PC-3 (cell line): ENCODE measurements at regions not wholly inside any gene's neighbourhood (a gene's known extent, or its start where the extent isn't known, plus 50 kb on each side); places are given as distances from the start of the nearest gene placed in this dataset.

Experiments
- ATAC-seq: fragments of 200-7000 bp; cut with Tn5 transposase; 2 replicates; pipeline ENCODE4 v1.9.1; 2020; ENCODE audit warnings: mild to moderate bottlenecking, moderate library complexity
- BruUV-seq: library from RNA; stranded (reverse); fragments of 400-500 nt; replicated peaks from 2 replicates; lab custom pipeline; 2021; lab: Mats Ljungman, UMichigan
- CTCF ChIA-PET: fragments of 300-600 bp; sonication (Branson Sonifier 250); formaldehyde crosslinking; loops from one replicate; lab custom pipeline; 2022; ENCODE audit warnings: antibody characterized with exemption; lab: Charles Lee
- POLR2A ChIA-PET: fragments of 300-600 bp; sonication (Branson Sonifier 250); formaldehyde crosslinking; loops from one replicate; lab custom pipeline; 2022; ENCODE audit warnings: antibody characterized with exemption; ENCODE audit not compliant: unreplicated experiment; lab: Charles Lee
- DNase-seq: peaks from one replicate; pipeline ENCODE4 v3.0.0-alpha.2; 2015
- H2AFZ ChIP-seq: fragments of 300-600 bp; sonication (generic); 2 replicates; pipeline ENCODE4 v1.6.0; 2016; ENCODE audit warnings: antibody characterized with exemption, low read length
- H3F3A ChIP-seq: fragments of 300-600 bp; sonication (generic); one replicate; pipeline ENCODE4 v1.6.0; 2017; ENCODE audit warnings: antibody characterized with exemption, low read length, control low read depth, mild to moderate bottlenecking; ENCODE audit not compliant: unreplicated experiment
- H3K27ac ChIP-seq: fragments of 300-600 bp; sonication (generic); 2 replicates; pipeline ENCODE4 v1.5.1; 2016; ENCODE audit warnings: mild to moderate bottlenecking, low read length
- H3K27me3 ChIP-seq: fragments of 300-600 bp; sonication (generic); 2 replicates; pipeline ENCODE4 v1.6.1; 2016; ENCODE audit warnings: low read length, mixed read lengths
- H3K36me3 ChIP-seq: fragments of 300-600 bp; sonication (generic); 2 replicates; pipeline ENCODE4 v1.6.1; 2016; ENCODE audit warnings: low read depth, mixed run types, low read length, mixed read lengths
- H3K4me1 ChIP-seq: fragments of 300-600 bp; sonication (generic); 2 replicates; pipeline ENCODE4 v1.5.1; 2016; ENCODE audit warnings: low read length; ENCODE audit not compliant: insufficient read depth
- H3K4me2 ChIP-seq: fragments of 300-600 bp; sonication (generic); 2 replicates; pipeline ENCODE4 v1.6.0; 2016; ENCODE audit warnings: low read length
- H3K4me3 ChIP-seq: fragments of 300-600 bp; sonication (generic); 2 replicates; pipeline ENCODE4 v1.5.1; 2016; ENCODE audit warnings: mild to moderate bottlenecking, low read length, mixed read lengths
- H3K79me2 ChIP-seq: fragments of 300-600 bp; sonication (generic); 2 replicates; pipeline ENCODE4 v1.6.1; 2017; ENCODE audit warnings: low read length, mixed read lengths
- H3K9ac ChIP-seq: fragments of 300-600 bp; sonication (generic); 2 replicates; pipeline ENCODE4 v1.6.0; 2016; ENCODE audit warnings: mild to moderate bottlenecking, low read length
- H3K9me2 ChIP-seq: fragments of 300-600 bp; sonication (generic); replicated peaks from 2 replicates; pipeline ENCODE4 v1.6.1; 2016; ENCODE audit warnings: mixed run types, low read length, mixed read lengths
- H3K9me3 ChIP-seq: fragments of 300-600 bp; sonication (generic); 2 replicates; pipeline ENCODE4 v1.6.1; 2016; ENCODE audit warnings: low read length, mixed read lengths
- H4K20me1 ChIP-seq: fragments of 300-600 bp; sonication (generic); 2 replicates; pipeline ENCODE4 v1.6.1; 2016; ENCODE audit warnings: low read length, mixed read lengths
- CTCF ChIP-seq: fragments of 300-600 bp; sonication (generic); conservative IDR thresholded peaks from 2 replicates; pipeline ENCODE4 v1.5.1; 2017; ENCODE audit warnings: antibody characterized with exemption, low read depth, mild to moderate bottlenecking, low read length
- EZH2 ChIP-seq: fragments of 300-600 bp; sonication (generic); IDR thresholded peaks from one replicate; pipeline ENCODE4 v1.6.1; 2017; ENCODE audit warnings: antibody characterized with exemption, mild to moderate bottlenecking, low read length; ENCODE audit not compliant: unreplicated experiment
- EZH2phosphoT487 ChIP-seq: fragments of 300-600 bp; sonication (generic); IDR thresholded peaks from 2 replicates; pipeline ENCODE4 v1.6.1; 2018; ENCODE audit warnings: mild to moderate bottlenecking, antibody characterized with exemption, low read length, borderline replicate concordance
- intact Hi-C: fragments of 100-400 bp; cut with micrococcal nuclease; formaldehyde crosslinking; loops from 2 replicates; pipeline ENCODE4 v1.9.0; 2023

GRCh38 chr10:106481598-106482275 is 682.8 kb downstream of the SORCS1 start:
- Histone ChIP-seq H3K4me1 (no peaks in the 10 kb centered on the region), H3K9me2 (no peaks in the 10 kb centered on the region), H2AFZ (no peak overlapping the region), H3K4me2 (no peak overlapping the region), H3K79me2 (no peaks in the 10 kb centered on the region), H3K36me3 (no peaks in the 10 kb centered on the region), H3K27ac (no peak overlapping the region), H3K9me3 (no peaks in the 10 kb centered on the region), H3K27me3 (no peaks in the 10 kb centered on the region), H3F3A (no peaks in the 10 kb centered on the region), H3K9ac (no peak overlapping the region), H3K4me3 (no peak overlapping the region), H4K20me1 (no peaks in the 10 kb centered on the region)
- ATAC-seq (no peak), DNase-seq (no peak)
- TF ChIP-seq EZH2: no peak
- TF ChIP-seq EZH2phosphoT487: no peak
- no peak for TF ChIP-seq CTCF
- CTCF ChIA-PET: no interaction called here
- BruUV-seq: no TSS peak
- POLR2A ChIA-PET: no interaction called here
- intact Hi-C loops: no loop called here

- no peaks in the 10 kb centered on the region for H3F3A ChIP-seq
- no peaks in the 10 kb centered on the region for H3K9me2 ChIP-seq
- POLR2A ChIA-PET: no interaction called here
- H3K79me2 ChIP-seq: no peaks in the 10 kb centered on the region
- DNase-seq (no peak), ATAC-seq (no peak)
- H3K4me2 ChIP-seq: no peak overlapping the region
- no peaks in the 10 kb centered on the region for H3K36me3 ChIP-seq
- H3K27me3 ChIP-seq: no peaks in the 10 kb centered on the region
- intact Hi-C loops: no loop called here
- no peak for TF ChIP-seq CTCF
- TF ChIP-seq EZH2: no peak
- TF ChIP-seq EZH2phosphoT487: no peak
- H3K9ac ChIP-seq: no peak overlapping the region
- no peak overlapping the region for H3K27ac ChIP-seq
- CTCF ChIA-PET: no interaction called here
- no peaks in the 10 kb centered on the region for H3K9me3 ChIP-seq
- BruUV-seq: no TSS peak
- H3K4me3 ChIP-seq: no peak overlapping the region
- H4K20me1 ChIP-seq: no peaks in the 10 kb centered on the region
- peaks cover 2% of the 10 kb centered on the region for H3K4me1 ChIP-seq
- H2AFZ ChIP-seq: no peak overlapping the region
These were observed 684.9 kb downstream of the SORCS1 start for GRCh38 chr10:106479636-106480035.

- Histone ChIP-seq H3K27me3 (no peaks in the 10 kb centered on the region), H3K27ac (peak overlapping the region; percentile 79), H2AFZ (no peak overlapping the region), H3K9ac (no peak overlapping the region; the same call in 1 of the 2 replicates), H4K20me1 (no peaks in the 10 kb centered on the region), H3K36me3 (no peaks in the 10 kb centered on the region), H3K9me3 (no peaks in the 10 kb centered on the region), H3F3A (no peaks in the 10 kb centered on the region), H3K4me1 (peaks cover 13% of the 10 kb centered on the region), H3K9me2 (no peaks in the 10 kb centered on the region), H3K4me3 (no peak overlapping the region), H3K79me2 (no peaks in the 10 kb centered on the region), H3K4me2 (no peak overlapping the region)
- BruUV-seq: no TSS peak
- DNase-seq: peak; percentile 48
- ATAC-seq: no peak
- ChIA-PET POLR2A (no interaction called here), CTCF (no interaction called here)
- intact Hi-C loops: no loop called here
- TF ChIP-seq EZH2: no peak
- no peak for TF ChIP-seq CTCF
These were observed 689.6 kb downstream of the SORCS1 start for GRCh38 chr10:106474876-106475275.
